ACC112 (cell line): ENCODE measurements at regions not wholly inside any gene's neighbourhood (a gene's known extent, or its start where the extent isn't known, plus 50 kb on each side); places are given as distances from the start of the nearest gene placed in this dataset.

ENCODE experiments used
- H2AFZ ChIP-seq: fragments of 200-600 bp; sonication (generic); one replicate; pipeline ENCODE4 v1.6.0; 2017; ENCODE audit warnings: antibody characterized with exemption, low read length; ENCODE audit not compliant: unreplicated experiment
- H3K27ac ChIP-seq: fragments of 200-600 bp; sonication (generic); 2 replicates; pipeline ENCODE4 v1.5.1; 2014; ENCODE audit warnings: low read depth, mild to moderate bottlenecking, antibody characterized with exemption, low read length, moderate library complexity
- H3K27me3 ChIP-seq: fragments of 200-600 bp; sonication (generic); 2 replicates; pipeline ENCODE4 v1.6.1; 2014; ENCODE audit warnings: mild to moderate bottlenecking, antibody characterized with exemption, low read length, moderate library complexity, mixed read lengths; ENCODE audit not compliant: insufficient read depth
- H3K36me3 ChIP-seq: fragments of 200-600 bp; sonication (generic); 2 replicates; pipeline ENCODE4 v1.6.1; 2016; ENCODE audit warnings: mild to moderate bottlenecking, antibody characterized with exemption, low read length, moderate library complexity, mixed read lengths; ENCODE audit not compliant: insufficient read depth
- H3K4me1 ChIP-seq: fragments of 200-600 bp; sonication (generic); one replicate; pipeline ENCODE4 v1.6.1; 2016; ENCODE audit warnings: low read length, mixed read lengths; ENCODE audit not compliant: insufficient read depth, unreplicated experiment, control insufficient read depth
- H3K4me3 ChIP-seq: fragments of 200-600 bp; sonication (generic); 2 replicates; pipeline ENCODE4 v1.5.1; 2014; ENCODE audit warnings: mild to moderate bottlenecking, low read depth, low read length
- H3K79me2 ChIP-seq: fragments of 200-600 bp; sonication (generic); one replicate; pipeline ENCODE4 v1.6.0; 2016; ENCODE audit warnings: low read length; ENCODE audit not compliant: control insufficient read depth, unreplicated experiment, insufficient read depth

DNA sequence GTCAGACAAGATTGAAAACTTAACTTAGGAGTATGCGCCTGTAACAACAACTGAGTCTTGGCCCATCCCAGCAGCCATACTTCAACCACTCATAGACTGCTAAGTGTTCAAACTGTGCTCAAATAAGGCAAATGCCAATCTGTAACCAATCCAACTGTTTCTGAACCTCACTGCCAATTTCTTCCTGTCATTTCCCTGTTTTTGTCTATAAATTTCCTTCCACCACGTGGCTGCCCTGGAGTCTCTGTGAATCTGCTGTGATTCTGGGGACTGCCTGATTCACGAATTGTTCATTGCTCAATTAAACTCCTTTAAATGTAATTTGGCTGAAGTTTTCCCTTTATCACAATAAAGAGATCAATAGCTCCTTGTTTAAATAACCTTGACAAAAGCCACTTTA is 50.8 kb upstream of the FREM2 start:
- H3K27ac ChIP-seq: no peak overlapping the region
- H3K36me3 ChIP-seq: no peaks in the 10 kb centered on the region

DNA sequence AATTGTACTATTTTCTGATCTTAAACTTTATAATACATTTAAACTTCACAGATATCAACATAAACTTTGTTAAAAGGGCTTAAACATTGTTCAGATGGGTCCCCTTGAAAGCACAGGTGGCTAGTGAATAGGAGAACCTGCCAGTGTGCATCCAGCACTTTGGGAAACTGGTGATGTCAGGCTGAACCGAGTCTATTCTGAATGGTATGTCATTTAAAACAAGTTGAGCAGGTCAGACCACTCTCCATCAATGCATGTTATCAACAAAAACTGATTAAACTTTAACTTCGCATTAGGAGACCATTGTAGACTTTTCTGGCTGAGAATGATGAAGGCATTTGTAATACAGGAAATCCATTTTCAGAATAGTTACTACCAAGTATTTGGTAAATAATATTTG is 50.1 kb upstream of the FREM2 start:
- Histone ChIP-seq H3K36me3 (no peaks in the 10 kb centered on the region), H3K4me1 (no peaks in the 10 kb centered on the region), H3K79me2 (no peaks in the 10 kb centered on the region), H3K4me3 (no peak overlapping the region), H2AFZ (no peak overlapping the region), H3K27ac (no peak overlapping the region), H3K27me3 (no peaks in the 10 kb centered on the region; the same call in 1 of the 2 replicates)

More for the DNA sequence above, 50.8 kb upstream of the FREM2 start:
- H3K27me3 ChIP-seq: no peaks in the 10 kb centered on the region; the same call in 1 of the 2 replicates
- H2AFZ ChIP-seq: no peak overlapping the region
- no peaks in the 10 kb centered on the region for H3K79me2 ChIP-seq
- no peak overlapping the region for H3K4me3 ChIP-seq
- H3K4me1 ChIP-seq: no peaks in the 10 kb centered on the region
